ENCODE measurements at regions not wholly inside any gene's neighbourhood (a gene's known extent, or its start where the extent isn't known, plus 50 kb on each side); places are given as distances from the start of the nearest gene placed in this dataset.
"Not testable (repeated sequence)": the region's sequence is repeated elsewhere in the genome, so short reads cannot be mapped to it uniquely, and the experiment has no call there.

- peaks cover 3% of the 10 kb centered on the region for H3K9me3 Mint-ChIP-seq (ENCODE audit: insufficient read depth)
- WGBS (ENCODE audit: insufficient coverage), result no CpG with 5 or more reads among the region's 3 CpGs
- no peaks in the 10 kb centered on the region for H3K27me3 Mint-ChIP-seq
- no peak overlapping the region for H3K4me3 ChIP-seq (ENCODE audit: control extremely low read depth in 1 of 5, extremely low read depth in 1 of 5, insufficient read depth in 1 of 5, low read depth in 2 of 5, low read length in 4 of 5)
- no peaks in the 10 kb centered on the region for H3K4me1 Mint-ChIP-seq
- no peak overlapping the region for H2AFZ ChIP-seq (ENCODE audit: insufficient read depth, low read depth, low read length, poor library complexity, severe bottlenecking)
- H4K20me1 ChIP-seq (ENCODE audit: control insufficient read depth, insufficient read depth, low read length, poor library complexity, severe bottlenecking), result no peaks in the 10 kb centered on the region
- DNase-seq (no peak), ATAC-seq (ENCODE audit: low read depth) (no peak)
- no peak overlapping the region for H3K4me2 ChIP-seq (replicated peaks; ENCODE audit: low read depth, low read length, poor library complexity, severe bottlenecking)
- H3K4me3 Mint-ChIP-seq, result no peak overlapping the region
- no peak overlapping the region for H3K27ac Mint-ChIP-seq
- H3K79me2 ChIP-seq (ENCODE audit: control insufficient read depth, insufficient read depth, low read length), result no peaks in the 10 kb centered on the region
- H3K9ac ChIP-seq (ENCODE audit: low read length), result no peak overlapping the region
- H3K4me1 ChIP-seq (ENCODE audit: control insufficient read depth in 2 of 2, insufficient read depth in 2 of 2, low read length in 2 of 2), result no peaks in the 10 kb centered on the region
- no peaks in the 10 kb centered on the region for H3K36me3 ChIP-seq (replicated peaks in 1 of 2; ENCODE audit: control extremely low read depth in 1 of 2, control insufficient read depth in 1 of 2, extremely low read depth in 1 of 2, insufficient read depth in 2 of 2, low read length in 1 of 2)
- POLR2A ChIA-PET, result no interaction called here
- intact Hi-C loops (cut with micrococcal nuclease), result no loop called here
- CTCF ChIA-PET, result no interaction called here
- no peak for TF ChIP-seq EZH2 (IDR thresholded peaks at IDR 0.05; ENCODE audit: borderline replicate concordance, insufficient read depth, low read depth, low read length, poor library complexity, severe bottlenecking)
- TF ChIP-seq CTCF (IDR thresholded peaks at IDR 0.05), result no peak
- peaks cover 0 to 4% (median 0%) of the 10 kb centered on the region in 3 donors for H3K9me3 ChIP-seq (ENCODE audit: control extremely low read depth in 1 of 3, control insufficient read depth in 2 of 3, insufficient read depth in 1 of 3, low read length in 2 of 3)
- no peaks in the 10 kb centered on the region for H3K27me3 ChIP-seq (replicated peaks in 1 of 4; ENCODE audit: control extremely low read depth in 1 of 4, control insufficient read depth in 3 of 4, insufficient read depth in 4 of 4, low read length in 3 of 4)
- no peak overlapping the region for H3K27ac ChIP-seq (ENCODE audit: low read length in 2 of 2)
Measured at GRCh38 chr11:90997241-90997640, 774.4 kb upstream of the CHORDC1 start.

- H3K9me3 Mint-ChIP-seq (ENCODE audit: insufficient read depth); H3K27ac Mint-ChIP-seq; CTCF ChIA-PET; H3K4me2 ChIP-seq (replicated peaks; ENCODE audit: low read depth, low read length, poor library complexity, severe bottlenecking); H3K4me1 Mint-ChIP-seq; intact Hi-C loops (cut with micrococcal nuclease); H4K20me1 ChIP-seq (ENCODE audit: control insufficient read depth, insufficient read depth, low read length, poor library complexity, severe bottlenecking); H3K9me3 ChIP-seq (ENCODE audit: control extremely low read depth in 1 of 3, control insufficient read depth in 2 of 3, insufficient read depth in 1 of 3, low read length in 2 of 3); H3K4me3 ChIP-seq (ENCODE audit: control extremely low read depth in 1 of 5, extremely low read depth in 1 of 5, insufficient read depth in 1 of 5, low read depth in 2 of 5, low read length in 4 of 5); H3K27me3 Mint-ChIP-seq; H3K36me3 ChIP-seq (replicated peaks in 1 of 2; ENCODE audit: control extremely low read depth in 1 of 2, control insufficient read depth in 1 of 2, extremely low read depth in 1 of 2, insufficient read depth in 2 of 2, low read length in 1 of 2); H3K27me3 ChIP-seq (replicated peaks in 1 of 4; ENCODE audit: control extremely low read depth in 1 of 4, control insufficient read depth in 3 of 4, insufficient read depth in 4 of 4, low read length in 3 of 4); ATAC-seq (ENCODE audit: low read depth); H2AFZ ChIP-seq (ENCODE audit: insufficient read depth, low read depth, low read length, poor library complexity, severe bottlenecking); POLR2A ChIA-PET; H3K4me3 Mint-ChIP-seq; H3K79me2 ChIP-seq (ENCODE audit: control insufficient read depth, insufficient read depth, low read length); H3K4me1 ChIP-seq (ENCODE audit: control insufficient read depth in 2 of 2, insufficient read depth in 2 of 2, low read length in 2 of 2); H3K9ac ChIP-seq (ENCODE audit: low read length); H3K27ac ChIP-seq (ENCODE audit: low read length in 2 of 2); DNase-seq: not testable (repeated sequence)
- WGBS (ENCODE audit: insufficient coverage), result 100% methylated on average over 1 of the region's 22 CpGs
Measured at GRCh38 chr11:90972159-90972558, 749.3 kb upstream of the CHORDC1 start.
